Right lobe of liver (tissue), 4 donors: ENCODE measurements at regions not wholly inside any gene's neighbourhood (a gene's known extent, or its start where the extent isn't known, plus 50 kb on each side); places are given as distances from the start of the nearest gene placed in this dataset.

Experiments used
- POLR2A ChIP-seq: fragments of 450-650 bp; IDR thresholded peaks from one replicate; pipeline ENCODE4 v1.6.1; 2017; ENCODE audit warnings: antibody characterized with exemption, mild to moderate bottlenecking
- TF ChIP-seq, protein P1 (sequence below), 4 donors: fragments of 200-600 bp in 3 of 4; fragments of 450-650 bp in 1 of 4; IDR thresholded peaks; one replicate each; pipeline versions ENCODE4 v1.5.1 to v1.8.0; 2016 to 2022; ENCODE audit warnings: antibody characterized with exemption in 4 of 4, mild to moderate bottlenecking in 2 of 4
- donor health status: DM: no; HTN: no; CAD: no.
- donor health status: DM: no; HTN: no; CAD: no.
- donor health status: DM: no; HTN: yes; CAD: no.

DNA sequence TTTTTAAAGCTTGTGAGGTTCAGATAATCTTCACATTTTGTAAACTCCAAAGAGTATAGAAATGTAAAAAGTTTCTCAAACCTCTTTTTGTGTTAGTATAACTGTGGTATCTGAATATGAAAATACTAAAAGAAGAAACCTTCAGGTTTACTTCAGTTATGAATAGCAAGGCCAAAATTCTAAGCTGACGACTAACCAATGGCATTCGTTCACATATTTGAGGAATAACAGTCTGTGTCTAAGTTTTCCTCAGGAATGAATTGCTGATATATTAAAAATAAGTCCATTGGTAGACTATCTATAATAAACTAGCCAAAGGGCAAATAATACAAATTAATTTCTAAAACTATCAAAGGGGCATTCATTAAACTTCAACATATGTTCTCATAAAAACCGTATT, 206.0 kb downstream of the CXCL12 start:
- TF ChIP-seq, protein P1, sequence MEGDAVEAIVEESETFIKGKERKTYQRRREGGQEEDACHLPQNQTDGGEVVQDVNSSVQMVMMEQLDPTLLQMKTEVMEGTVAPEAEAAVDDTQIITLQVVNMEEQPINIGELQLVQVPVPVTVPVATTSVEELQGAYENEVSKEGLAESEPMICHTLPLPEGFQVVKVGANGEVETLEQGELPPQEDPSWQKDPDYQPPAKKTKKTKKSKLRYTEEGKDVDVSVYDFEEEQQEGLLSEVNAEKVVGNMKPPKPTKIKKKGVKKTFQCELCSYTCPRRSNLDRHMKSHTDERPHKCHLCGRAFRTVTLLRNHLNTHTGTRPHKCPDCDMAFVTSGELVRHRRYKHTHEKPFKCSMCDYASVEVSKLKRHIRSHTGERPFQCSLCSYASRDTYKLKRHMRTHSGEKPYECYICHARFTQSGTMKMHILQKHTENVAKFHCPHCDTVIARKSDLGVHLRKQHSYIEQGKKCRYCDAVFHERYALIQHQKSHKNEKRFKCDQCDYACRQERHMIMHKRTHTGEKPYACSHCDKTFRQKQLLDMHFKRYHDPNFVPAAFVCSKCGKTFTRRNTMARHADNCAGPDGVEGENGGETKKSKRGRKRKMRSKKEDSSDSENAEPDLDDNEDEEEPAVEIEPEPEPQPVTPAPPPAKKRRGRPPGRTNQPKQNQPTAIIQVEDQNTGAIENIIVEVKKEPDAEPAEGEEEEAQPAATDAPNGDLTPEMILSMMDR (IDR thresholded peaks at IDR 0.05) = no peak
- no peak for TF ChIP-seq POLR2A
